PC-3 (cell line): ENCODE measurements at regions not wholly inside any gene's neighbourhood (a gene's known extent, or its start where the extent isn't known, plus 50 kb on each side); places are given as distances from the start of the nearest gene placed in this dataset.

ENCODE experiments used
- ATAC-seq: fragments of 200-7000 bp; cut with Tn5 transposase; 2 replicates; pipeline ENCODE4 v1.9.1; 2020; ENCODE audit warnings: mild to moderate bottlenecking, moderate library complexity
- BruUV-seq: library from RNA; stranded (reverse); fragments of 400-500 nt; replicated peaks from 2 replicates; lab custom pipeline; 2021; lab: Mats Ljungman, UMichigan
- CTCF ChIA-PET: fragments of 300-600 bp; sonication (Branson Sonifier 250); formaldehyde crosslinking; loops from one replicate; lab custom pipeline; 2022; ENCODE audit warnings: antibody characterized with exemption; lab: Charles Lee
- POLR2A ChIA-PET: fragments of 300-600 bp; sonication (Branson Sonifier 250); formaldehyde crosslinking; loops from one replicate; lab custom pipeline; 2022; ENCODE audit warnings: antibody characterized with exemption; ENCODE audit not compliant: unreplicated experiment; lab: Charles Lee
- DNase-seq: peaks from one replicate; pipeline ENCODE4 v3.0.0-alpha.2; 2015
- H2AFZ ChIP-seq: fragments of 300-600 bp; sonication (generic); 2 replicates; pipeline ENCODE4 v1.6.0; 2016; ENCODE audit warnings: antibody characterized with exemption, low read length
- H3F3A ChIP-seq: fragments of 300-600 bp; sonication (generic); one replicate; pipeline ENCODE4 v1.6.0; 2017; ENCODE audit warnings: antibody characterized with exemption, low read length, control low read depth, mild to moderate bottlenecking; ENCODE audit not compliant: unreplicated experiment
- H3K27ac ChIP-seq: fragments of 300-600 bp; sonication (generic); 2 replicates; pipeline ENCODE4 v1.5.1; 2016; ENCODE audit warnings: mild to moderate bottlenecking, low read length
- H3K27me3 ChIP-seq: fragments of 300-600 bp; sonication (generic); 2 replicates; pipeline ENCODE4 v1.6.1; 2016; ENCODE audit warnings: low read length, mixed read lengths
- H3K36me3 ChIP-seq: fragments of 300-600 bp; sonication (generic); 2 replicates; pipeline ENCODE4 v1.6.1; 2016; ENCODE audit warnings: low read depth, mixed run types, low read length, mixed read lengths
- H3K4me1 ChIP-seq: fragments of 300-600 bp; sonication (generic); 2 replicates; pipeline ENCODE4 v1.5.1; 2016; ENCODE audit warnings: low read length; ENCODE audit not compliant: insufficient read depth
- H3K4me2 ChIP-seq: fragments of 300-600 bp; sonication (generic); 2 replicates; pipeline ENCODE4 v1.6.0; 2016; ENCODE audit warnings: low read length
- H3K4me3 ChIP-seq: fragments of 300-600 bp; sonication (generic); 2 replicates; pipeline ENCODE4 v1.5.1; 2016; ENCODE audit warnings: mild to moderate bottlenecking, low read length, mixed read lengths
- H3K79me2 ChIP-seq: fragments of 300-600 bp; sonication (generic); 2 replicates; pipeline ENCODE4 v1.6.1; 2017; ENCODE audit warnings: low read length, mixed read lengths
- H3K9ac ChIP-seq: fragments of 300-600 bp; sonication (generic); 2 replicates; pipeline ENCODE4 v1.6.0; 2016; ENCODE audit warnings: mild to moderate bottlenecking, low read length
- H3K9me2 ChIP-seq: fragments of 300-600 bp; sonication (generic); replicated peaks from 2 replicates; pipeline ENCODE4 v1.6.1; 2016; ENCODE audit warnings: mixed run types, low read length, mixed read lengths
- H3K9me3 ChIP-seq: fragments of 300-600 bp; sonication (generic); 2 replicates; pipeline ENCODE4 v1.6.1; 2016; ENCODE audit warnings: low read length, mixed read lengths
- H4K20me1 ChIP-seq: fragments of 300-600 bp; sonication (generic); 2 replicates; pipeline ENCODE4 v1.6.1; 2016; ENCODE audit warnings: low read length, mixed read lengths
- EZH2 ChIP-seq: fragments of 300-600 bp; sonication (generic); IDR thresholded peaks from one replicate; pipeline ENCODE4 v1.6.1; 2017; ENCODE audit warnings: antibody characterized with exemption, mild to moderate bottlenecking, low read length; ENCODE audit not compliant: unreplicated experiment
- EZH2phosphoT487 ChIP-seq: fragments of 300-600 bp; sonication (generic); IDR thresholded peaks from 2 replicates; pipeline ENCODE4 v1.6.1; 2018; ENCODE audit warnings: mild to moderate bottlenecking, antibody characterized with exemption, low read length, borderline replicate concordance
- intact Hi-C: fragments of 100-400 bp; cut with micrococcal nuclease; formaldehyde crosslinking; loops from 2 replicates; pipeline ENCODE4 v1.9.0; 2023
- TF ChIP-seq, protein P1 (sequence below): fragments of 300-600 bp; sonication (generic); conservative IDR thresholded peaks from 2 replicates; pipeline ENCODE4 v1.5.1; 2017; ENCODE audit warnings: antibody characterized with exemption, low read depth, mild to moderate bottlenecking, low read length

DNA sequence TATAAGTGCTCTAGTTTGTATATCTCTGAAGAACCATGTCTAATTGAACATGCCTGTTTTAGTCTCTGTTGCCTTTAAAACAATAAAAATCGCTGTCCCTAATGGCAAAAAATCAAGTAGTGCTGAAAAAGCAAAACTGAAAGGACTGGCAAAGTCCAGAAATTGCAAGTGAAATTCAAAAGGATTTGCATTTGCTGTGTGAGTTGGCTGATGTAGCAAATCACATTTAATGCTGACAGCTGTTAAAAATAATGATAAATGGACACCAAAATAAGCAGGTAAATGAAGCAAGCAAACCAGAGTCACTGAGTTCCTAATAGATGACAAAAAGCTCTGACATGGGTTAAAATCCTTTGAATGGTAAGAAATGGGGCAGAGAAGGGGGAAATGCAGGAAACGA, 874.1 kb downstream of the GRM8 start:
- Histone ChIP-seq H3K36me3 (no peaks in the 10 kb centered on the region), H3K9me2 (no peaks in the 10 kb centered on the region), H3K4me3 (no peak overlapping the region), H3K9ac (no peak overlapping the region), H3K4me2 (no peak overlapping the region), H2AFZ (no peak overlapping the region), H3K27me3 (no peaks in the 10 kb centered on the region), H4K20me1 (no peaks in the 10 kb centered on the region), H3F3A (no peaks in the 10 kb centered on the region), H3K79me2 (no peaks in the 10 kb centered on the region), H3K27ac (no peak overlapping the region), H3K4me1 (no peaks in the 10 kb centered on the region), H3K9me3 (0 out of 2 replicates have a peak, but pooled peaks cover 8% of the 10 kb centered on the region)
- DNase-seq (no peak), ATAC-seq (no peak)
- TF ChIP-seq EZH2 (no peak), EZH2phosphoT487 (no peak)
- TF ChIP-seq, protein P1, sequence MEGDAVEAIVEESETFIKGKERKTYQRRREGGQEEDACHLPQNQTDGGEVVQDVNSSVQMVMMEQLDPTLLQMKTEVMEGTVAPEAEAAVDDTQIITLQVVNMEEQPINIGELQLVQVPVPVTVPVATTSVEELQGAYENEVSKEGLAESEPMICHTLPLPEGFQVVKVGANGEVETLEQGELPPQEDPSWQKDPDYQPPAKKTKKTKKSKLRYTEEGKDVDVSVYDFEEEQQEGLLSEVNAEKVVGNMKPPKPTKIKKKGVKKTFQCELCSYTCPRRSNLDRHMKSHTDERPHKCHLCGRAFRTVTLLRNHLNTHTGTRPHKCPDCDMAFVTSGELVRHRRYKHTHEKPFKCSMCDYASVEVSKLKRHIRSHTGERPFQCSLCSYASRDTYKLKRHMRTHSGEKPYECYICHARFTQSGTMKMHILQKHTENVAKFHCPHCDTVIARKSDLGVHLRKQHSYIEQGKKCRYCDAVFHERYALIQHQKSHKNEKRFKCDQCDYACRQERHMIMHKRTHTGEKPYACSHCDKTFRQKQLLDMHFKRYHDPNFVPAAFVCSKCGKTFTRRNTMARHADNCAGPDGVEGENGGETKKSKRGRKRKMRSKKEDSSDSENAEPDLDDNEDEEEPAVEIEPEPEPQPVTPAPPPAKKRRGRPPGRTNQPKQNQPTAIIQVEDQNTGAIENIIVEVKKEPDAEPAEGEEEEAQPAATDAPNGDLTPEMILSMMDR: no peak
- CTCF ChIA-PET: no interaction called here
- no TSS peak for BruUV-seq
- POLR2A ChIA-PET: no interaction called here
- intact Hi-C loops: no loop called here

- Histone ChIP-seq H2AFZ (no peak overlapping the region), H3F3A (no peaks in the 10 kb centered on the region), H3K27me3 (no peaks in the 10 kb centered on the region), H3K9me3 (0 out of 2 replicates have a peak, but pooled peaks cover 3% of the 10 kb centered on the region), H3K4me1 (no peaks in the 10 kb centered on the region), H3K36me3 (no peaks in the 10 kb centered on the region), H3K27ac (no peak overlapping the region), H3K9me2 (no peaks in the 10 kb centered on the region), H3K4me2 (no peak overlapping the region), H4K20me1 (no peaks in the 10 kb centered on the region), H3K79me2 (no peaks in the 10 kb centered on the region), H3K4me3 (no peak overlapping the region), H3K9ac (no peak overlapping the region)
- TF ChIP-seq EZH2phosphoT487 (no peak), EZH2 (no peak)
- TF ChIP-seq, protein P1: no peak
- ATAC-seq (no peak), DNase-seq (no peak)
- BruUV-seq: no TSS peak
- ChIA-PET POLR2A (interaction anchor here (0.5 kb wide), 1 partner anchor 269 kb away, joined by 4 read pairs; no protein-coding TSS in a partner anchor), CTCF (no interaction called here)
- intact Hi-C loops: loop anchor here (5.0 kb wide), 1 partner anchor 1308 kb away; no protein-coding TSS in a partner anchor
These were observed 882.6 kb downstream of the GRM8 start for GRCh38 chr7:126370038-126370668.

DNA sequence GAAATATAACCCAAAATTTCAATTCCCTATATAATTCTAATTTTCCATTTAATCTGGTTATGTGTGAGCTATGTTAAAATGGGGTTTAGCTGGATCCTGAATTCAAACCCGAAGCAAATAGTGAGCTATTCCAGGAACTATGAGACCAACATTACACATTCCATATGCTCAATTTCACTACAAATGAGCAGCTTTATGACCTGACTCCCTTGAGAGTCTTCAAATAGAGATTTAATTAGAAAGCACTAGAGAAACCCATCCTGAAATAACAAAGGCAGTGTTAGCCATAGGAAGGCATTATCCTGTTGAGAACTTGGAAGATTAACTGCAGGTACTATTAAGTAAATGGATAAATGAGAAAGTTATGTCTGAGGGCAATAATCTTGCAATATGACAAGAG, 890.0 kb downstream of the GRM8 start:
- no TSS peak for BruUV-seq
- Histone ChIP-seq H3K9ac (no peak overlapping the region), H2AFZ (no peak overlapping the region), H4K20me1 (no peaks in the 10 kb centered on the region), H3K9me2 (no peaks in the 10 kb centered on the region), H3K27ac (no peak overlapping the region), H3K36me3 (no peaks in the 10 kb centered on the region), H3K4me1 (no peaks in the 10 kb centered on the region), H3K9me3 (0 out of 2 replicates have a peak, but pooled peaks cover 8% of the 10 kb centered on the region), H3K4me2 (no peak overlapping the region), H3K79me2 (no peaks in the 10 kb centered on the region), H3K4me3 (no peak overlapping the region), H3F3A (no peaks in the 10 kb centered on the region), H3K27me3 (no peaks in the 10 kb centered on the region)
- intact Hi-C loops: no loop called here
- POLR2A ChIA-PET: no interaction called here
- CTCF ChIA-PET: no interaction called here
- ATAC-seq: no peak
- TF ChIP-seq EZH2 (no peak), EZH2phosphoT487 (no peak)
- TF ChIP-seq, protein P1: no peak
- DNase-seq: no peak
